ENCODE measurements at regions not wholly inside any gene's neighbourhood (a gene's known extent, or its start where the extent isn't known, plus 50 kb on each side); places are given as distances from the start of the nearest gene placed in this dataset.
"Not testable (repeated sequence)": the region's sequence is repeated elsewhere in the genome, so short reads cannot be mapped to it uniquely, and the experiment has no call there.

DNA sequence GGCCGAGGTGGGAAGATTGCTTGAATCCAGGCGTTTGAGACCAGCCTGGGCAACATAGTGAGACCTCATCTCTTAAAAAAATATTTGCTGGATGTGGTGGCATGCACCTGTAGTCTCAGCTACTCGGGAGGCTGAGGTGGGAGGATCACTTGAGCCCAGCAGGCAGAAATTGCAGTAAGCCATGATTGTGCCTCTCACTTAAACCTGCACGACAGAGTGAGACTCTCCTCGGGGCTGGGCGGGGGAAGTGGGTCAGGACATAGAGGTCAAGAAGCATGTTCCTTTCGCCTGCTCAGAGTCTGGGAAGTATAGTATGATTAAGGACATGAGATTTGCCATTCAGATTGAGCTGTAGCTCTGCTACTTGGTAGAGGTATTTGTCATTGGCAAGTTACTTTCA is 52.3 kb downstream of the SEPTIN7 start:
- DNase-seq = not testable (repeated sequence)

DNA sequence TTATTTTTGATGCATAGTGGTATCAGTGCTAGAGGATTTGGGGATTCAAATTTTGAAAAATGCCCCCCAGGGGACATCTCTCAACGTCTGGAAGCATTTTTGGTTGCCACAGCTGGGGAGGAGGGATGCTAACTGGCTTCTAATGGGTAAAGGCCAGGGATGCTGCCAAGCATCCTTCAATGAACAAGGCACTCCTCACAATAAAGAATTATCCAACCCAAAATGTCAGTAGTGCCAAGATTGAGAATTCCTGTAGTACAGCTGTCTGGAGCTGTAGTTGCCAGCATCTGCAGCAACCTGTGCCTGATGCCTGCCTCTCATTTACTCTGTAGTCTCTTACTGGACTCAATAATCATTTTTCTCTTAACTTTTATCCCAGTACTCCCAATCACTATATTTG is 53.5 kb downstream of the SEPTIN7 start:
- DNase-seq = no peak

DNA sequence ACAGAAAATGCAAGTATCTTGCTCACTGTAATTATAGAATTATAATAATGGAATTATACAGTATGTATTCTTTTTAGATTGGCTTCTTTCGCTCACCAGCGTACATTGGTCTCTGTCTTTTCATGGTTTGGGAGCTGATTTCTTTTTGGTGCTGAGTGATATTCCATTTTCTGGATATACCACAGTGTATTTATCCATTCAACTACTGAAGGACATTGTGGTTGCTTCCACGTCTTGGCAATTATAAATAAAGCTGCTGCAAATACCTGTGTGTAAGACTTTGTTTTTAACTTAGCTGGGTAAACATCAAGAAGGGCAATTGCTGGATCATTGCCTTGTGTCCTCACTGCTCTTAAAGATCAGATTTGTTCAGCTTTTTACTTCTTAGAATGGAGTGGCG is 55.3 kb downstream of the SEPTIN7 start:
- no peak for DNase-seq

DNA sequence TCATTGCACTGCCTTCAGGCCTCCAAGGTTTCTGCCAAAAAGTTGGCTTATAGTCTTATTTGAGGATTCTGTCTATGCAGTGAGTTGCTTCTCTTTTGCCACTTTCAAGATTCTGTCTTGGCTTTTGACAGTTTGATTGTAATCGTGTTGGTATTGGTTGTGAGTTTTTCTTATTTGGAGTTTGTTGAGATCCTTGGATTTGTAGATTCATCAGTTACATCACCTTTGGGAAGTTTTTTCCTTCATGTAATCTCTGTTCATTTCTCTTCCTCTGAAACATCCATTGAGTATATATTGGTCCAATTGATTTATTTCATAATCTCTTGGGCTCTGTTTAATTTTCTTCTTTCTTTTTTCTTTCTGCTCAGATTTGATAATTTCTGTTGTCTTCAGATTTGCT is 59.8 kb downstream of the SEPTIN7 start:
- DNase-seq = no peak

DNA sequence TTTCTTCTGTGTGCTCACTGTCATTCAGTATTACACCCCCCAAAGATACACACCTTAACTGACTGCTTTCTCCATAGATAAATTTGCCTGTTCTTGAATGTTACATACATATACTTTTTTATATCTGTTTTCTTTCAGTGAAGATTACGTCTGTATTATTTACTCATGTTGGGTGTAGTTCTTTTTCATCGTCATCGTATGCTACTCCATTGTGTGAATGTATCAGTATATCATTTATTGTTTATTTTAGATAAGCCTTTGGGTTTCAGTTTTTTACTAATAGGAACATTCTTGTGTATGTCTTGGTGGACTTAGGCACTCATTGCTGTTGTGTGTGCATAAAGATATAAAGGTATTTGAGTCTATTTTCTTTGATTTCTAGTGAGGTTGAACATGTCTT is 64.4 kb downstream of the SEPTIN7 start:
- no peak for DNase-seq

DNA sequence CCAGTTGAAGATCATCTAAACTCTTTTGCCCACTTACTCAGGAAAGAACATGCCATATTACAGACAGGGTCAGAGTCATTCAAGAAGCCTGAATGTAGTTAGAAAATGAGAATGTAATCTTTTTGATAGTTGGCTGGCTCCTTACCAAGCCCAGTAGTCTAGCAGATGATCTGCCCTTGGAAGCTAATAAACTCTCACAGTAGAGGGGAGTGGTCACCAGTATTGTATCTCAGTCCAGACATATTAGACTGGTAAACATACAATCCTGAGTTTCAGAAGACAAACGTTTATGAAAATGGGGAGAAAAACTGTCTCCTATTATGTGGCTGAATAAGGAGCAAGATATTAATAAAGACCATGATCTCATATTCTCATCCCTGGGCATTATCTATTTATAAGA is 65.3 kb downstream of the SEPTIN7 start:
- DNase-seq = no peak

DNA sequence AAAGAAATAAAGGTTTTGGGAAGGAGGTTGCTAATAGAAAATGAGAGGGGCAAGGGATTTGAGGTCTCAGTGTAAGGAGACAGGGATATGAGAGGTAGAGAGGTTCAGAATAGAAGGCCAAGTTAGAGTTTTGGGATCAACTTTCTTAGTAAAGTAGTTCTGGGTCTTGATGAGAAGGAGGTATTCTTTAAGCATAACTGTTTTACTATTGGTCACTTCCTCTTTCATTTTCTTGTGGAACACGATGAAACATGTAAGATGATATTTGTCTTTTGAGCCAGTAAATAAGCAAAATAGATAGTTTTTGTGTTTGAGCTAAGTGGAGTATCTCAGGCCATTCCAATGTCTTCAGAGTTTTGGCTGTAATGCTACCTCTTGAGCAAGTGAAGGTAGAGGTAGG is 68.3 kb downstream of the SEPTIN7 start:
- DNase-seq = not testable (repeated sequence)

DNA sequence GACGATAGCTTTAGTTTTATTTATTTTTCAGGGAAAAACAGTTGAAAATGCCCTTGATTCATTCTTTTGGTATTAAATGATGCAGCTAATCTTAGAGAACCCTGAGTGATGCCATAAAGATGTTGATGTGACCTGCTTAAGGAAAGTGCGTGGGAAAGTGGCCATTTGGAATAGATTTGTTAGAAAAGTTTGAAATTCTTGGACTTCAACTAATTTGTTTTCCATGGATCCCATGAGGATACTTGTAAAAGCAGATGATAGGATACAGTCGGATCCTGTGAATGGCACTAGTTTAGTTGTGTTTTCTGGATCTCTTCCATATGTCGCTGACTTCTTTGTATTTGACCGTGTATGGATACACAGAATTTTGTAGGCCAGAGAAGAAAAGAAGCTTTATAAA is 69.0 kb downstream of the SEPTIN7 start:
- no peak for DNase-seq

DNA sequence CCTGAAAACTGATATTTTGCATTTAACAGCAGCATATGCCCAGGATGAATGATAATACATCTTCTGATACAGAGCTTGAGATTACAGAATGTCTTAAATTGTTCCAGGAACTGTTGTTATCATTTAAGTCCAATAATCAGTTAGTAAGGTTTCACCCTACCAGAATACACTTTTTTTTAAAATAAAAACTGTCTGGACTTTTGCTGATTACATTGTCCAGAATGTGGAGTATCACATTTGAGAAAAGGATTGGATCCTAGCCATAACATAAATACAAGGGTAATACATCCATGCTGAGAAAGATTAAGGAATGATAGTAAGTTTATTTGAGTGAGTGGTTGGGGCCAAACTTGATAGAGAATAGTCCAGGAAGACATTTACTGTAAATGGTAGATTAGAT is 71.0 kb downstream of the SEPTIN7 start:
- no peak for DNase-seq

DNA sequence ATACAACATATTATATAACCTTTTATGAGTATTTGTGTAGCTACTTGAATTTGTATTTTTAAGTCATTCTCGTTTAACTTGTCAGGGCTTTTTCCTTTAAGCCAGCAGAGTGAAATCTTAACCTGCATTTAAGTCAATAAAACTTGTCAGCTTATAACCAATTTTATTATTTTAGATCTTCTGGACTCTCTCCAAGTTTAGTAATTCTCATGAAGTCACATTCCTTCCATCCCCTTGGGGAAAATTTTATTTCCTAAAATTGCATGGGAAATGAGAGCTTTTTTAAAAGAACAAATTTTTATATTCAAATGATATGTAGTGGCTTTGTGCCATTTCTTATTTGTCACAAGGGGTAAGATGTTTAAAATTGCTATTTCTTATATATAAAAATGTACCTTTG is 74.0 kb downstream of the SEPTIN7 start:
- DNase-seq = no peak

DNA sequence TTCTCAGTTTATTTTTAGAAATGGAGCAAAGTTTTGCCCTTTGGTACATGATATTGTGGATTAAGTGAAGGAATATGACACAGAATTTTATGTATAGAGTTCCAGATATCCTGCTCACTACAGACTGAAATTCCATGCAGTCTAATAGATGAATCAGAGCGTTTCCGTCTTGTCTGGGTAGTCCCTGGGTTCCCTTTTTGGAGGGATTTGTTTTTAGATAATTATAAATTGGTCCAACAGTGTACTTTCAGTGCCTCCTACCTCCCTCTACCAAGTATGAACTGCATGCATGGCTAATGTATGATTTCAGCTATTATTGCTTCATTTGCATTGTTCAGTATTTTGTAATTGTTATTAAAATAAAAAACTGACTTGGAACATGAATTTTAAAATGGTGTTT is 74.4 kb downstream of the SEPTIN7 start:
- no peak for DNase-seq

DNA sequence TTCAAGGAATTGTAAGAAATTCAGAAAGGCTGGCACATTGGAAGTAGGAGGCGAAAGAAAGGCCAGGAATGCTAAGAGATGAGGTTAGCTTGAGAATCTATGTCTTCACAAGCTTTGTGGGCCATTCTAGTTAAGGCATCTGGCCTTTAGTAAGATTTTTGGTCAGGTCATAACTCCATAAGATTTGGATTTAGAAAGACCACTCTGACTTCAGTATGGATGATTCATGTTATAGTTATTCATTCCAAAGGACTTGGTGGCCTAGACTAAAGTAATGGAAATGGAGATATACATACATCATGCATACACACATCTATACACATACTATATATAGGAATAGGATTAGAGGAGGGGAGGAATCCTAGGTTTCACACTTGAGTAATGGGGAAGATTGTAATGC is 77.5 kb downstream of the SEPTIN7 start:
- DNase-seq = no peak

DNA sequence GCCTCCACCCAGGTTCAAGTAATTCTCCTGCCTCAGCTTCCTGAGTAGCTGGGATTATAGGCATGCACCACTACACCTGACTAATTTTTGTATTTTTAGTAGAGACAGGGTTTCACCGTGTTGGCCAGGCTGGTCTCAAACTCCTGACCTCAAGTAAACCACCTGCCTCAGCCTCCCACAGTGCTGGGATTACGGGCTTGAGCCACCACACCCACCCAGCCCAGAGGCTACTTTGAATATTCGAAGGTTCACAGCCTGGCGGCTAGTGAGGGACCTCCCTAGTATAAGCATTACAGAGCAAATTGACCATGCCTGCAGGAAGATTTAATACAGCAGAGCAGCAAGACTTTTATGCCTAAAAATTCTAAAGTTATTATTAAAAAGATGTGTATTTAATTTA is 86.6 kb downstream of the SEPTIN7 start:
- peak in 1 of 2 experiments; percentile 22 for DNase-seq

DNA sequence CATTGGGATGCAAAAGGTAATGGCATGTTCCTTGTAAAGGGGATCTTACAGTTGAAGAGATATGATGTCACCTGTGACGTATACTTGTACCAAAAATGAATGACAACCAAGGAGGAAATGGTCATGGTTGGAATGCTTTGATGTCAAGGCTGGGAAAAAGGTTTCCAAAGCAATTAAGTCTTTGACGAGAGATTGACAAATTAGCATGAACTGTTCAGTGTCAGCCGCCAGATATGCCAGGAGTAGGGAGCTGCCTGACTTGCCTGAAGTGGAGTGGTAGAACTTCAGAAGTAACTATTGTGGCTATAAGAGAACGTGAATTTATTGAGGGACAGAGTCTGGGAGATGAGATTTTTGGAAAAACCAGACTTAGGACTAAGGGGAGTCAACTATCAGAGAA is 88.1 kb downstream of the SEPTIN7 start:
- DNase-seq = no peak

DNA sequence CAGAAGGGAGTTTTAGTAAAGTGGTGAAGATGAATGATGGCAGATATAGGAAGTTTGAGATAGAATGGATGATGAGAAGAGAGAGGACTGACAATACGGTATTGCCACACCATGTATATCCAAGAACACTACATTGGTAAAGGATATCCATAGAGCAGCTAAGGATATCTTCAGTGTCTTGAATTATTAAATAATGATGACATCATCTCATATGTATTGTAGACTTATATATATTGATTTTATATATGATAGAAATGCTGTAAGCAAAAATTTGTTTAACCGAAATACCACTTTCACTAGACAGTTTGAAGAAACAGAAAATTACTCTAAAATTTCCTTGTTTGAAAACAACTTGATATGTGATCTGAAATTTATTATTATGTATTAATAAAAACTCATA is 89.0 kb downstream of the SEPTIN7 start:
- DNase-seq = no peak

DNA sequence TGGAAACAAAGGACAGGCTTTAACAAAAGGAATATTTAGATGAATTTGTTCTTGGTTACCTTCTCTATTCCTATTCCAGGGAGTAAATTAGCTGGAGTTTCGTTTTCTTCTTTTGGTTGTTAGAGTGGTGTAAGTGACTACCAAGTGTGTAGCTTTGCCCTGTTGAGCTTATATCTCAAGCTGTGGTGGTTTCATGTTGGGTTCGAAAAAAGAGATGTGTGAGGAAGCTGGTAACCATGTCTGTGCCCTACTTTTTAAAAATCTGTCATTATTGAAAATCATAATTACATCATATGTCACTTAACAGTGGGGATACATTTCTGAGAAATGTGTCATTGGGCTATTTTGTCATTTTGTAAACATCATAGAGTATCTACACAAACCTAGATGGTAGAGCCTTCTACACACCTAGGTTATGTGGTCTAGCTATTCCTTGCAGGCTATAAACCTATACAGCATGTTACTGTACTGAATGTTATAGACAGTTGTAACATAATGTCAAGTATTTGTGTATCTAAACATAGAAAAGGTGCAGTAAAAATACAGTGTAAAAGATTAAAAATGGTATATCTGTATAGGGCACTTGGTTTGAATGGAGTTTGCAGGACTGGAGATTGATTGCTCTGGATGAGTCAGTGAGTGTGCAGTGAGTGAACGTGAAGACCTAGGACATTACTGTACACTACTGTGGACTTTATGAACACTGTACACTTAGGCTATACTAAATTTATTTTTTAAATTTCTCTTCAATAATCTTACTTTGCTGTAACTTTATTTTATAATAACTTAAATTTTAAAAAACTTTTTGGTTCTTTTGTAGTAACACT is 90.4 kb downstream of the SEPTIN7 start:
- DNase-seq = no peak

DNA sequence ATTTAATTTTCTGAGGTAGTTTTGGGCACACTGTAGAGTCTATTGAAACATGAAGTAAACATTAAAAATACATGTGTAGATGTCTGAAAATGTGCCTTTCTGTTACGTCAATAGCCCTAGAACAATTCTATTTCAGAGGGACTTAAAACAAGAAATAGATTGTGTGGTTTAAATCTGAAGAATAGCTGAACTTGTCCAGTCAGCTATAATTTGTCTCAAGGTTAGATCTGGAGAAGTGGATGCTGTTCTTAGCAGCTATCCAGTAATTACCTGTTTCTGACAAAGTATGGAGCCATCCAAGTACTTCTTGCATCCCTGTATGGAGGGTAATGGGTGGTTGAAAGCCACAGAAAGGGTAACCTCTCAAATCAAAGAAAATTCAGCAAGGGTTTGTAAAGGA is 92.8 kb downstream of the SEPTIN7 start:
- no peak for DNase-seq

DNA sequence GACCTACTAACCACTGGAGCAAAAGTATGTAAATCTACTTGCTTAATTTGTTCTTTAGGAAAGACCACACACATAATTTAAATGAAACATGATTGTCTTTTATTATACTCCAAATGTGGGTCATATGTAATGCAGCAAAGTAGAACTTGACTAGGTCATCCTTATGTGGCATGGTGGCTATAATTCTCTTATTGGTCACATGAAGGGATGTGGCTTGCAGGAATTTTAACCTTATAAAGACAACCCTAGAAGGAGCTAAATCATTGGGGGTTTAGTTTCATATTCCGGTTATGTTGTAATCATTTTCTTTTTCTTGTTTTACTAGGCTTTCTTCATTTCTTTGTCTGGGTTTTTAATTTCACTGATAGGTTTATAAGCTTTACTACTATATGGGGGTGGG is 93.9 kb downstream of the SEPTIN7 start:
- peak in 1 of 2 experiments; percentile 18 for DNase-seq

DNA sequence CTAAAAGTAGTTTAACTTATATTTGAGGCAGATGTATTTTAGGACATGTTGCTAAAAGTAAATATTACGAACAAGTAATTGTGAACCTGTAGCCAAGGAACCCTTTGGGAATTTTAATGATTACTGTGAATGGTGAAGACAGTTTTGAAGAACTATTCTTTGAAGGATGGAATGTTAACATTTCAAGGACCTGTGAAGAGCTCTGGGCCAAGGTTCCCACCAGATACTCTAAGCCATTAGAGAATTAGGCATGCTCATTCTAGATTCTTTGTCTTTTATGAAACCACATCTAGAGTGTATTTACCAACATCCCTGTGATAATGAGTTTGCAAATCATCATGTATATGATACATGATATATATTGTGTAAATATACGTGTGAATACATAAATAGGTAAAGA is 99.8 kb downstream of the SEPTIN7 start:
- peak; percentile 44 to 47 for DNase-seq

DNA sequence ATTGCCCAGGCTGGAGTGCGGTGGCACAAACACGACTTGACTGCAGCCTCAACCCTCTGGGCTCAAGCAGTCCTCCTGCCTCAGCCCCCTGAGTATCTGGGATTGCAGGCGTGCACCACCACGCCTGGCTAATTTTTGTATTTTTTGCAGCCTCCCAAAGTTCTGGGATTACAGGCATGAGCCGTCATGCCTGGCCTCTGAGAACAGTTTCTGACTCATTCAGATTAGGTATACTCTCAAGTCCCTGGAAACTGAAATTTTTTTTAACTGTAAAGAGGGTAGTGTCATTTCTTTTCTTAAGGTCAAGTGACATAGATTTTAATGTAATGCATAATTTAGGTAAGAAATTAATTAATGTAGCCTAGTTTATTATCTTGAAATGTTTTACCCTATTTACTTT is 104.7 kb downstream of the SEPTIN7 start:
- DNase-seq = no peak

DNA sequence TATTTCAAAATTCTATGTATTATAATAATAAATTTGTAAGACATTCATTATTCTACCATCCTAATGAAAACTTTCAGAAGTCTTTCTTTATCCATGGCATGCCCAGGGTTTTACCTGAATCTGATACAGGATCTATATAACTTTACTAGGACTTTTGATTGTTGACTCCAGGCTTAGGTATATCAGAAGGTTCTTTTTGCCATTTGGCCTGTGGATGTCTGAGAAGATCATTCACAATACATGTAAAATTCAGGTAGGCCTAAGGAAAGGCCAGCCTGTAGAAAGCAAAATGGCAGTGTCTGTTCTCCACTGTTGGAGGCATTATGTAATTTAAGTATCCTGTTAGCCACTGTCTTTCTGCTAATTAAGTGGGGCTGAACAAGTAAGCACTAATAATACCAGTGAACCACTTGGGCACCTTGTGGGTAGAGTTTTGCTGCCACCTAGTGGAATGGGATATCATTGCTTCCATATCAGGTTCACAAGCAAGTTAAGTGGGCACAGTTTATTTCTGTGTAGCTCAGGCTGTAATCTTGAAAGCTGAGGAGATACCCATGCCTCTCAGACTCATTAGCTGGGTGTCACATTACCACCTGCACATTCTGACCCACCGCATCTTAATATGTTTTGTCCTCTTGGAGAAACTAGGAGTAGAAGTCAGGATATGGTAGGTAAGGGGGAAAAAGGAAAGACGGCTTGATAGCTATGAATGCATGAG is 105.5 kb downstream of the SEPTIN7 start:
- peak; percentile 74 to 83 for DNase-seq

DNA sequence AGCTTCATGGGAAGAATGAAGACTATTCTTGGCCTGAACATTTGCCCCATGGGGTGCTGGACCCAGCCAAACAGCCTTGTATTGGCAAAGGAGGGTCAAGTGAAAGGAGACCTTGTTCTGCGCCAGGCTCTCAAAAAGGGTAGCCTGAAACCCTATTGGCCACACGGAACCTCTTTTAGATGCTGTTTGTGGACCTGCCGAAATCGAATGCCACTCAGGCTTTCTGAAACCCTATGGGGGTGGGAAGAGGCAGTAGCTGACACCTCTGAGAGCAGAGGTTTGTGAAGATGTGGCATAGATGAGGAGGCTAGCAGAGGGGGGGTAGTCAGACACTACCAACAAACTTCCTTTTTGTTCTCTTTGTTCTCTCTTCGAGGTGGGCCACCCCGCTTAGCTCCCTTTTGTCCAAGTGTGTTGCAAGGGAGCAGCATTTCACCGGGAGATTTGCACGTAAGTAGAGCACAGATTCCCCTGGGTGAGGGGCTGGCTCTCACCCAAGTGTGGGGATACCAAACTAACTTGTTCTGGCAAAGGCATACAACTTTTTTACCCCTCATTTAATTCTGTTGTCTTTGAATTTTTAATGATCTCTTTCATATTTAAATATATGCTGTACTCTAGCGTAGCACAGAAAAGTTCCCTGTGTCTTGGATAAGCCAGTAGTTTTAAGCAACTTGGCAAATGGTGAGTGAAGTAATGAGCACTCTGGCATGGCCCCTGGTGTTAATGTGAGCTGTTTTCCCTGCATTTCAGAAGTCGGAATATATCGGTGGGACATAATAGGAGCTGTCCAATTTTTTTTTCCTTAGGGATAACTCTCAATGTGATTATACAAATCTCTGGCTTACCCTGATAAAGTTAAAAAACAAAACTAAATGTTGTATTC is 107.7 kb downstream of the SEPTIN7 start:
- no peak for DNase-seq

DNA sequence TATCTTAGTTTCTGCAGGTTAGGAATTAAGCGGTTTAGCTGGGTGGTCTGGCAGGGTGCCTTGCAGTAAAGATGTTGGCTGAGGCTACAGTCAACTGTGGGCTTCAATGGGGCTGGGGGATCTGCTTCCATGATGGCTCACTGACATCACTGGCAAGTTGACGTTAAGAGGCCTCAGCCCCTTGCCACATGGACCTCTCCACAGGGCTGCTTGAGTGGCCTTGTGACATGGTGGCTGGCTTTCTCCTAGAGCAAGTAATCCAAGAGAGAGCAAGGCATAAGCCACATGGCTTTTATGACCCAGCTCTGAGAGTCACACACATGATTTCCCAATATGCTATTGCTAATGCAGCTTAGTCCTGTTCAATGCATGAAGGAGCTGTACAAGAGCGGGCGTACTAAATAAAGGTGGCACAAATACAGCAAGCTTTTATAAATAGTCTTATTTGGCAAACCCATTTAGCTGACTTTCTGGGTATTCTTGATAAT is 109.1 kb downstream of the SEPTIN7 start:
- DNase-seq = no peak
